Suprapubic skin (tissue), 4 donors: ENCODE measurements at regions not wholly inside any gene's neighbourhood (a gene's known extent, or its start where the extent isn't known, plus 50 kb on each side); places are given as distances from the start of the nearest gene placed in this dataset.

Source experiments
- CTCF ChIP-seq, 2 donors: fragments of 200-600 bp in 1 of 2; fragments of 450-650 bp in 1 of 2; sonication (generic) in 1 of 2; IDR thresholded peaks; one replicate each; pipeline ENCODE4 v1.5.1; 2016 to 2019; ENCODE audit warnings: antibody characterized with exemption in 2 of 2, mild to moderate bottlenecking in 1 of 2, moderate library complexity in 1 of 2
- POLR2A ChIP-seq, 2 donors: fragments of 450-650 bp; IDR thresholded peaks; one replicate each; pipeline ENCODE4 v1.6.1; 2017; ENCODE audit warnings: antibody characterized with exemption in 2 of 2, mild to moderate bottlenecking in 2 of 2, moderate library complexity in 2 of 2
- POLR2AphosphoS5 ChIP-seq, 3 donors: sonication (generic); formaldehyde crosslinking; IDR thresholded peaks; one replicate each; pipeline ENCODE4 v1.6.1; 2017; ENCODE audit warnings: antibody characterized with exemption in 3 of 3

GRCh38 chr3:144521131-144521530, 549.5 kb downstream of the DIPK2A start:
- no peak for TF ChIP-seq POLR2A (IDR thresholded peaks at IDR 0.05)
- TF ChIP-seq CTCF (IDR thresholded peaks at IDR 0.05), result no peak
- no peak for TF ChIP-seq POLR2AphosphoS5 (IDR thresholded peaks at IDR 0.05)
